HEK293 (cell line): ENCODE measurements at regions not wholly inside any gene's neighbourhood (a gene's known extent, or its start where the extent isn't known, plus 50 kb on each side); places are given as distances from the start of the nearest gene placed in this dataset.

Source experiments
- ATF2 ChIP-seq: fragments of 450-650 bp; formaldehyde crosslinking; IDR thresholded peaks from 2 replicates; pipeline ENCODE4 v1.5.1; 2016; ENCODE audit warnings: missing biosample characterization, missing genetic modification characterization, low read depth
- BCL11A ChIP-seq: fragments of 450-650 bp; formaldehyde crosslinking; IDR thresholded peaks from 2 replicates; pipeline ENCODE4 v1.5.1; 2016; ENCODE audit warnings: low read depth, missing biosample characterization, missing genetic modification characterization
- GFI1B ChIP-seq: fragments of 450-650 bp; formaldehyde crosslinking; IDR thresholded peaks from 2 replicates; pipeline ENCODE4 v1.5.1; 2016; ENCODE audit warnings: missing biosample characterization, missing genetic modification characterization
- GLIS1 ChIP-seq: fragments of 450-650 bp; formaldehyde crosslinking; IDR thresholded peaks from 2 replicates; pipeline ENCODE4 v1.5.1; 2016; ENCODE audit warnings: missing biosample characterization, missing genetic modification characterization
- HIC1 ChIP-seq: fragments of 450-650 bp; formaldehyde crosslinking; IDR thresholded peaks from 2 replicates; pipeline ENCODE4 v1.5.1; 2016; ENCODE audit warnings: missing biosample characterization, missing genetic modification characterization
- KLF8 ChIP-seq: fragments of 450-650 bp; formaldehyde crosslinking; IDR thresholded peaks from 2 replicates; pipeline ENCODE4 v1.5.1; 2016; ENCODE audit warnings: missing biosample characterization, missing genetic modification characterization
- SP7 ChIP-seq: fragments of 450-650 bp; formaldehyde crosslinking; IDR thresholded peaks from 2 replicates; pipeline ENCODE4 v1.5.1; 2016; ENCODE audit warnings: missing biosample characterization, missing genetic modification characterization
- WT1 ChIP-seq: fragments of 450-650 bp; formaldehyde crosslinking; IDR thresholded peaks from 2 replicates; pipeline ENCODE4 v1.5.1; 2016; ENCODE audit warnings: missing biosample characterization, missing genetic modification characterization
- ZBTB44 ChIP-seq: fragments of 450-650 bp; IDR thresholded peaks from 2 replicates; pipeline ENCODE4 v1.5.1; 2018; ENCODE audit warnings: missing biosample characterization, mild to moderate bottlenecking, missing genetic modification characterization
- ZEB2 ChIP-seq: fragments of 450-650 bp; formaldehyde crosslinking; IDR thresholded peaks from 2 replicates; pipeline ENCODE4 v1.5.1; 2016; ENCODE audit warnings: missing biosample characterization, missing genetic modification characterization
- ZFHX2 ChIP-seq: fragments of 450-650 bp; formaldehyde crosslinking; conservative IDR thresholded peaks from 2 replicates; pipeline ENCODE4 v1.5.1; 2016; ENCODE audit warnings: missing biosample characterization, missing genetic modification characterization
- ZFP41 ChIP-seq: fragments of 450-650 bp; formaldehyde crosslinking; IDR thresholded peaks from 2 replicates; pipeline ENCODE4 v1.5.1; 2016; ENCODE audit warnings: missing biosample characterization, missing genetic modification characterization, borderline replicate concordance
- ZNF121 ChIP-seq: fragments of 450-650 bp; formaldehyde crosslinking; IDR thresholded peaks from 2 replicates; pipeline ENCODE4 v1.5.1; 2016; ENCODE audit warnings: missing biosample characterization, missing genetic modification characterization
- ZNF146 ChIP-seq: fragments of 450-650 bp; formaldehyde crosslinking; IDR thresholded peaks from 2 replicates; pipeline ENCODE4 v1.5.1; 2016; ENCODE audit warnings: missing biosample characterization, missing genetic modification characterization
- ZNF16 ChIP-seq: fragments of 450-650 bp; formaldehyde crosslinking; IDR thresholded peaks from 2 replicates; pipeline ENCODE4 v1.5.1; 2016; ENCODE audit warnings: low read depth, missing biosample characterization, missing genetic modification characterization
- ZNF174 ChIP-seq: fragments of 450-650 bp; formaldehyde crosslinking; IDR thresholded peaks from 2 replicates; pipeline ENCODE4 v1.5.0; 2017; ENCODE audit warnings: missing biosample characterization, mild to moderate bottlenecking, missing genetic modification characterization
- ZNF18 ChIP-seq: fragments of 450-650 bp; formaldehyde crosslinking; IDR thresholded peaks from 2 replicates; pipeline ENCODE4 v1.5.1; 2016; ENCODE audit warnings: missing biosample characterization, missing genetic modification characterization
- ZNF248 ChIP-seq: fragments of 450-650 bp; formaldehyde crosslinking; IDR thresholded peaks from 2 replicates; pipeline ENCODE4 v1.5.1; 2017; ENCODE audit warnings: missing biosample characterization, missing genetic modification characterization
- ZNF449 ChIP-seq: fragments of 450-650 bp; formaldehyde crosslinking; IDR thresholded peaks from 2 replicates; pipeline ENCODE4 v1.5.1; 2017; ENCODE audit warnings: missing biosample characterization, mild to moderate bottlenecking, missing genetic modification characterization, moderate library complexity
- ZNF48 ChIP-seq: fragments of 450-650 bp; formaldehyde crosslinking; IDR thresholded peaks from 2 replicates; pipeline ENCODE4 v1.5.1; 2016; ENCODE audit warnings: missing biosample characterization, missing genetic modification characterization
- ZNF549 ChIP-seq: fragments of 450-650 bp; IDR thresholded peaks from 2 replicates; pipeline ENCODE4 v1.5.1; 2018; ENCODE audit warnings: missing biosample characterization, missing genetic modification characterization, mild to moderate bottlenecking, inconsistent platforms, moderate library complexity
- ZNF555 ChIP-seq: fragments of 450-650 bp; formaldehyde crosslinking; conservative IDR thresholded peaks from 2 replicates; pipeline ENCODE4 v1.5.1; 2017; ENCODE audit warnings: missing biosample characterization, mild to moderate bottlenecking, missing genetic modification characterization, inconsistent platforms
- ZNF561 ChIP-seq: fragments of 450-650 bp; IDR thresholded peaks from 2 replicates; pipeline ENCODE4 v1.5.1; 2018; ENCODE audit warnings: missing biosample characterization, missing genetic modification characterization, borderline replicate concordance
- ZNF571 ChIP-seq: fragments of 450-650 bp; formaldehyde crosslinking; IDR thresholded peaks from 2 replicates; pipeline ENCODE4 v1.5.0; 2017; ENCODE audit warnings: missing biosample characterization, missing genetic modification characterization
- ZNF629 ChIP-seq: fragments of 450-650 bp; formaldehyde crosslinking; IDR thresholded peaks from 2 replicates; pipeline ENCODE4 v1.5.1; 2017; ENCODE audit warnings: missing biosample characterization, missing genetic modification characterization
- ZNF654 ChIP-seq: fragments of 450-650 bp; formaldehyde crosslinking; IDR thresholded peaks from 2 replicates; pipeline ENCODE4 v1.5.1; 2016; ENCODE audit warnings: low read depth, missing biosample characterization, missing genetic modification characterization
- ZNF660 ChIP-seq: fragments of 450-650 bp; IDR thresholded peaks from 2 replicates; pipeline ENCODE4 v1.5.1; 2018; ENCODE audit warnings: missing biosample characterization, mild to moderate bottlenecking, missing genetic modification characterization
- ZNF692 ChIP-seq: fragments of 450-650 bp; formaldehyde crosslinking; IDR thresholded peaks from 2 replicates; pipeline ENCODE4 v1.5.1; 2016; ENCODE audit warnings: missing biosample characterization, missing genetic modification characterization
- ZNF777 ChIP-seq: fragments of 450-650 bp; formaldehyde crosslinking; IDR thresholded peaks from 2 replicates; pipeline ENCODE4 v1.5.1; 2017; ENCODE audit warnings: missing biosample characterization, missing genetic modification characterization, borderline replicate concordance
- ZSCAN4 ChIP-seq: fragments of 450-650 bp; formaldehyde crosslinking; IDR thresholded peaks from 2 replicates; pipeline ENCODE4 v1.5.1; 2017; ENCODE audit warnings: missing biosample characterization, missing genetic modification characterization

GRCh38 chr22:27242917-27243589, 558.5 kb downstream of the MN1 start (continued):
- TF ChIP-seq ZNF692: peak; percentile 64
- TF ChIP-seq ZNF777 (tag by site-specific recombination): no peak
- peak; percentile 68; the same call in 1 of the 2 replicates for TF ChIP-seq ZNF660 (tag by site-specific recombination)
- no peak for TF ChIP-seq ZNF654
- peak; percentile 84 for TF ChIP-seq ATF2 (tag by site-specific recombination)
- no peak for TF ChIP-seq GFI1B (tag by site-specific recombination)
- no peak for TF ChIP-seq ZBTB44 (tag by site-specific recombination)
- TF ChIP-seq WT1 (tag by site-specific recombination): peak; percentile 77
- TF ChIP-seq ZNF571: no peak
- no peak for TF ChIP-seq ZNF146 (tag by site-specific recombination)
- TF ChIP-seq ZNF629: peak; percentile 87
- peak; percentile 92 for TF ChIP-seq GLIS1 (tag by site-specific recombination)
- peak; percentile 42 for TF ChIP-seq ZEB2
- no peak for TF ChIP-seq ZFHX2
- TF ChIP-seq ZNF121 (tag by site-specific recombination): no peak
- TF ChIP-seq ZNF16 (tag by site-specific recombination): no peak
- TF ChIP-seq BCL11A: no peak
- peak; percentile 21; the same call in 1 of the 2 replicates for TF ChIP-seq HIC1 (tag by site-specific recombination)
- TF ChIP-seq KLF8 (tag by site-specific recombination): no peak
- TF ChIP-seq ZNF248 (tag by site-specific recombination): no peak
- TF ChIP-seq SP7 (tag by site-specific recombination): no peak
- TF ChIP-seq ZNF174 (tag by site-specific recombination): no peak
- no peak for TF ChIP-seq ZNF561 (tag by site-specific recombination)
- no peak for TF ChIP-seq ZNF449 (tag by site-specific recombination)
- peak; percentile 5; the same call in 1 of the 2 replicates for TF ChIP-seq ZSCAN4
- 0 out of 2 replicates have a peak, but pooled peaks have one; percentile 26 for TF ChIP-seq ZNF18
- TF ChIP-seq ZFP41 (tag by site-specific recombination): no peak
- TF ChIP-seq ZNF555 (tag by site-specific recombination): no peak
- no peak for TF ChIP-seq ZNF549 (tag by site-specific recombination)
- no peak for TF ChIP-seq ZNF48 (tag by site-specific recombination)
